Spleen (tissue), 7 donors: ENCODE measurements at regions not wholly inside any gene's neighbourhood (a gene's known extent, or its start where the extent isn't known, plus 50 kb on each side); places are given as distances from the start of the nearest gene placed in this dataset.
"Not testable (repeated sequence)": the region's sequence is repeated elsewhere in the genome, so short reads cannot be mapped to it uniquely, and the experiment has no call there.

Experiments used
- CTCF ChIP-seq, 11 experiments: fragments of 200-600 bp in 7 of 11; fragments of 450-650 bp in 4 of 11; sonication (generic) in 4 of 11; IDR thresholded peaks in 8 of 11; conservative IDR thresholded peaks in 3 of 11; 1 replicate in 7 of 11; 2 replicates in 4 of 11; pipeline versions ENCODE4 v1.4.0 to v1.8.0; 2016 to 2021; ENCODE audit warnings: antibody characterized with exemption in 11 of 11, inconsistent platforms in 4 of 11, mild to moderate bottlenecking in 1 of 11
- POLR2A ChIP-seq, 3 donors: fragments of 450-650 bp; IDR thresholded peaks; one replicate each; pipeline ENCODE4 v1.5.1; 2017; ENCODE audit warnings: antibody characterized with exemption in 3 of 3, mild to moderate bottlenecking in 1 of 3
- POLR2AphosphoS5 ChIP-seq, 3 donors: sonication (generic); formaldehyde crosslinking; IDR thresholded peaks; one replicate each; pipeline ENCODE4 v1.5.1; 2017; ENCODE audit warnings: antibody characterized with exemption in 3 of 3
- donor health status: DM: no; HTN: no; CAD: no; lungs with moderate emphysema.
- donor health status: DM: no; HTN: no; CAD: no.
- donor health status: DM: no; HTN: no; CAD: no.

GRCh38 chr2:61594201-61594600, 56.0 kb upstream of the XPO1 start:
- not testable (repeated sequence) for TF ChIP-seq POLR2AphosphoS5 (IDR thresholded peaks at IDR 0.05); POLR2A (IDR thresholded peaks at IDR 0.05); CTCF (IDR thresholded peaks at IDR 0.05 in 8 of 11, conservative IDR thresholded peaks at IDR 0.05 in 3 of 11)
